ENCODE measurements at regions not wholly inside any gene's neighbourhood (a gene's known extent, or its start where the extent isn't known, plus 50 kb on each side); places are given as distances from the start of the nearest gene placed in this dataset.

- TF ChIP-seq CTCF (IDR thresholded peaks at IDR 0.05), result no peak
Measured at GRCh38 chr6:137800762-137801161, 66.3 kb upstream of the TNFAIP3 start.

GRCh38 chr6:137801352-137802114 lies 65.5 kb upstream of the TNFAIP3 start:
- no peak for TF ChIP-seq CTCF (IDR thresholded peaks at IDR 0.05)

- TF ChIP-seq CTCF (IDR thresholded peaks at IDR 0.05), result no peak
Measured at GRCh38 chr6:137802408-137803182, 64.5 kb upstream of the TNFAIP3 start.

GRCh38 chr6:137804637-137805036 lies 62.4 kb upstream of the TNFAIP3 start:
- no peak for TF ChIP-seq CTCF (IDR thresholded peaks at IDR 0.05)

- TF ChIP-seq CTCF (IDR thresholded peaks at IDR 0.05), result no peak
Measured at GRCh38 chr6:137805622-137806021, 61.4 kb upstream of the TNFAIP3 start.

- TF ChIP-seq CTCF (IDR thresholded peaks at IDR 0.05), result no peak
Measured at GRCh38 chr6:137806914-137807682, 60.0 kb upstream of the TNFAIP3 start.

GRCh38 chr6:137808191-137808590 lies 58.9 kb upstream of the TNFAIP3 start:
- no peak for TF ChIP-seq CTCF (IDR thresholded peaks at IDR 0.05)
